Uterus (tissue), 2 donors: ENCODE measurements at regions not wholly inside any gene's neighbourhood (a gene's known extent, or its start where the extent isn't known, plus 50 kb on each side); places are given as distances from the start of the nearest gene placed in this dataset.

Experiments
- CTCF ChIP-seq, 4 experiments: fragments of 200-600 bp in 2 of 4; fragments of 450-650 bp in 2 of 4; sonication (generic) in 2 of 4; IDR thresholded peaks; one replicate each; pipeline ENCODE4 v1.5.1; 2016 to 2019; ENCODE audit warnings: antibody characterized with exemption in 4 of 4, mild to moderate bottlenecking in 2 of 4, moderate library complexity in 1 of 4
- POLR2A ChIP-seq, 2 donors: fragments of 450-650 bp; IDR thresholded peaks; one replicate each; pipeline ENCODE4 v1.6.1; 2016; ENCODE audit warnings: antibody characterized with exemption in 2 of 2, mild to moderate bottlenecking in 1 of 2, moderate library complexity in 1 of 2

DNA sequence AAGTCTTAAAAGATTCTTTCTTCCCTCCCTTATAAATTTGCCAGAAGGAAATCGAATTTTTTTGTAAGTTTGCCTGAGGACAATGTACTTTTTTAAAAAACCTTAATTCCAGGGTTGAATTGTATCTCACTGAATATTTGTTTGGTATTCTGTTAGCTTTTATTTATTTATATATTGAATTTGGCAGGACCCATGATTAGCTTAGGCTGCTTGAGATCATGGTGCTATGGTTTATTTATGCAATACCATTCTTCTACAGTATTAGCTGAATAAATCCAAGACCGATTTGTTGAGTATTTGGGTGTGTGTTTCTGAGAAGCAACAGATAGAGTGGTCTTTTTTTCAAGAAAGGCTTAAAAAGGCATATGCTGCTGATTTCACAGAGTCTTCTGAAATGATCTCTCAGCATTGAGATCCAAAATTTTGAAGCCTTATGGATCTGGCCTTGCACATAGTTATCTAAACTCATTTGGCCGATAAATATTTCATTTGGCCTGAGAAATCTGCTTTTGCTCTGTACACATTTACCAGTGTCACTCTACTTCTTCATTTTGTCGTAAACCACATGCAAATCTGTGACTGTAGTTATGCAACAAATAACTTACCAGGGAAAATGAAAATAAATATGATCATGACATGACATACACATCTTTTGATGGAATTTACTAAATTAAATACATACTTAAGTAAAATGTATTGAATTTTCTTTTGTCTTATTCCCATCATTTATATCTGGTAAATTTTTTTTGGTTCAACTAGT, 265.8 kb upstream of the FLRT2 start:
- no peak for TF ChIP-seq POLR2A (IDR thresholded peaks at IDR 0.05)
- no peak for TF ChIP-seq CTCF (IDR thresholded peaks at IDR 0.05)
